SK-N-SH (cell line): ENCODE measurements at regions not wholly inside any gene's neighbourhood (a gene's known extent, or its start where the extent isn't known, plus 50 kb on each side); places are given as distances from the start of the nearest gene placed in this dataset.

ENCODE experiments used
- CTCF ChIP-seq: fragments of 200-600 bp; sonication (generic); IDR thresholded peaks from 2 replicates; pipeline ENCODE4 v1.6.1; 2017; ENCODE audit warnings: antibody characterized with exemption, mild to moderate bottlenecking, moderate library complexity
- EP300 ChIP-seq, 2 experiments: IDR thresholded peaks; 2 replicates each; pipeline versions ENCODE4 v1.4.0 to v1.6.1; 2012; ENCODE audit warnings: borderline replicate concordance in 1 of 2, low read depth in 1 of 2, low read length in 1 of 2
- FOXJ3 ChIP-seq: sonication (generic); formaldehyde crosslinking; IDR thresholded peaks from 2 replicates; pipeline ENCODE4 v1.5.1; 2020; ENCODE audit warnings: mild to moderate bottlenecking, missing genetic modification reagents
- GABPA ChIP-seq: IDR thresholded peaks from 2 replicates; pipeline ENCODE4 v1.4.0; 2012; ENCODE audit warnings: low read depth, mild to moderate bottlenecking
- JUND ChIP-seq: IDR thresholded peaks from 2 replicates; pipeline ENCODE4 v1.4.0; 2012
- MXI1 ChIP-seq: IDR thresholded peaks from 2 replicates; pipeline ENCODE4 v1.6.1; 2012; ENCODE audit warnings: mild to moderate bottlenecking, low read depth, low read length, improper control_type of control experiment
- NFIC ChIP-seq: IDR thresholded peaks from 2 replicates; pipeline ENCODE4 v1.4.0; 2012; ENCODE audit warnings: borderline replicate concordance
- POLR2AphosphoS5 ChIP-seq: IDR thresholded peaks from 2 replicates; pipeline ENCODE4 v1.6.1; 2012; ENCODE audit warnings: low read depth, low read length
- RFX5 ChIP-seq: IDR thresholded peaks from 2 replicates; pipeline ENCODE4 v1.6.1; 2012; ENCODE audit warnings: mild to moderate bottlenecking, improper control_type of control experiment, low read length
- SIN3A ChIP-seq: IDR thresholded peaks from 2 replicates; pipeline ENCODE4 v1.6.1; 2012; ENCODE audit warnings: low read depth, mild to moderate bottlenecking, low read length, moderate library complexity, borderline replicate concordance
- TAF1 ChIP-seq: IDR thresholded peaks from 2 replicates; pipeline ENCODE4 v1.6.1; 2012; ENCODE audit warnings: low read depth, mild to moderate bottlenecking, low read length, moderate library complexity, borderline replicate concordance
- TEAD4 ChIP-seq: IDR thresholded peaks from 2 replicates; pipeline ENCODE4 v1.4.0; 2012; ENCODE audit warnings: mild to moderate bottlenecking, borderline replicate concordance; ENCODE audit not compliant: insufficient read depth
- YY1 ChIP-seq: IDR thresholded peaks from 2 replicates; pipeline ENCODE4 v1.4.0; 2012; ENCODE audit warnings: low read depth, mild to moderate bottlenecking

- no peak for TF ChIP-seq JUND
- no peak for TF ChIP-seq CTCF
- no peak for TF ChIP-seq NFIC
- no peak for TF ChIP-seq POLR2AphosphoS5
- TF ChIP-seq YY1, result no peak
- no peak for TF ChIP-seq EP300 (IDR thresholded peaks at IDR 0.05; ENCODE audit: borderline replicate concordance in 1 of 2, low read depth in 1 of 2, low read length in 1 of 2)
- no peak for TF ChIP-seq TAF1
- TF ChIP-seq FOXJ3, result no peak
- no peak for TF ChIP-seq SIN3A
- TF ChIP-seq MXI1, result no peak
- no peak for TF ChIP-seq GABPA
- no peak for TF ChIP-seq TEAD4
- no peak for TF ChIP-seq RFX5
Observed at GRCh38 chr6:91310178-91310577, 723.3 kb upstream of the MAP3K7 start.
